ENCODE measurements at regions not wholly inside any gene's neighbourhood (a gene's known extent, or its start where the extent isn't known, plus 50 kb on each side); places are given as distances from the start of the nearest gene placed in this dataset.

DNA sequence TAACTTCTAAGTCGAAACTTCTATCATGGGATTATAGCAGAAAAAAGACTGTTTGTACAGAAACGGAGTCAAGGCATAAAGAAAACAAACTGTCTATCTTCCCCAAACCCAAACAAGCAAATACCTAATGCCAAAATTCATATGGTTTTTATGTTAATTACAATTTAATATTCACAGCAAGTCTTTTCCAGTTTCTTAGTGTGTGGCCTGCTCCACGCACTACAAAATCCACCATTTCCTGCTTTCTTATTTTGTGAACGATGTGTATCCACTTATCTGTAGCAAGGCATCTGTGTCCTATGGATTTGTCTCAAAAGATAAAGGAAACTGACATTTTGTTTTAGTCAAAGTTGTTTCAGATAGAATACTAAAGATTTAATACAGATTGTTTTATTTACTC is 588.0 kb upstream of the CCDC54 start:
- Histone ChIP-seq H3K4me1 (ENCODE audit: control insufficient read depth, insufficient read depth, low read length) (no peaks in the 10 kb centered on the region), H3K36me3 (ENCODE audit: control insufficient read depth, insufficient read depth, low read length) (no peaks in the 10 kb centered on the region), H3K9ac (ENCODE audit: low read length) (no peak overlapping the region), H3K9me3 (ENCODE audit: control insufficient read depth, low read length) (no peaks in the 10 kb centered on the region), H3K27me3 (ENCODE audit: control insufficient read depth, insufficient read depth, low read length) (no peaks in the 10 kb centered on the region), H3K4me3 (ENCODE audit: low read length) (no peak overlapping the region)

DNA sequence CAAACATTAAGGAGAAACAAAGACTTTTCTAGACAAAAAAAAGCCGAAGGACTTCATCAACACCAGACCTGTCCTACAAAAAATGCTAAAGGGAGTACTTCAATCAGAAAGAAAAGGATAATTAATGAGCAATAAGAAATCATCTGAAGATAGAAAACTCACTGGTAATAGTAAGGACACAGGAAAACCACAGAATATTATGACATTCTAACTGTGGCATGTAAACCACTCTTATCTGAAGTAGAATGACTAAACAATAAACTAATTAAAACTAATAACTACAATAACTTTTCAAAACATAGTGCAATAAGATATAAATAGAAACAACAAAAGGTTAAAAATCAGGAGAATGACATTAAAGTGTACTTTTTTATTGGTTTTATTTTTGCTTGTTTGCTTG is 584.5 kb upstream of the CCDC54 start:
- no peaks in the 10 kb centered on the region for H3K27me3 ChIP-seq (ENCODE audit: control insufficient read depth, insufficient read depth, low read length)
- H3K9ac ChIP-seq (ENCODE audit: low read length): no peak overlapping the region
- H3K9me3 ChIP-seq (ENCODE audit: control insufficient read depth, low read length): no peaks in the 10 kb centered on the region
- no peaks in the 10 kb centered on the region for H3K36me3 ChIP-seq (ENCODE audit: control insufficient read depth, insufficient read depth, low read length)
- no peak overlapping the region for H3K4me3 ChIP-seq (ENCODE audit: low read length)
- no peaks in the 10 kb centered on the region for H3K4me1 ChIP-seq (ENCODE audit: control insufficient read depth, insufficient read depth, low read length)

DNA sequence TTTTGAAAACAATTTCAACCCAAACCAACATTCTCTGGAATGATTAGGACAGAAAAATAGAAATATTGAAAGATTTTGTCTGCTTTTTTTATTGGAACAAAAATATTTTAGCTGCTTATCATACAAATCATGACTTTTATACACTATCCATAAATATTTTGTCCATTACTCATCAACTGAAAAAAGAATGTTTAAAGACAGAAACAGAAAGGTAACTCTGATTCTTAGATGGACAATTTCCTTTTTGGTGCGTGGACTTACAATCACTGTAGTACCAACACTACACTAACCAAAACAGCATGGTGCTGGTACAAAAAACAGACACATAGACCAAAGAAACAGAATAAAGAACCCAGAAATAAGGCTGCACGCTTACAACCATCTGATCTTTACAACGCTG is 582.8 kb upstream of the CCDC54 start:
- Histone ChIP-seq H3K9ac (ENCODE audit: low read length) (no peak overlapping the region), H3K9me3 (ENCODE audit: control insufficient read depth, low read length) (no peaks in the 10 kb centered on the region), H3K27me3 (ENCODE audit: control insufficient read depth, insufficient read depth, low read length) (no peaks in the 10 kb centered on the region), H3K4me3 (ENCODE audit: low read length) (no peak overlapping the region), H3K4me1 (ENCODE audit: control insufficient read depth, insufficient read depth, low read length) (no peaks in the 10 kb centered on the region), H3K36me3 (ENCODE audit: control insufficient read depth, insufficient read depth, low read length) (no peaks in the 10 kb centered on the region)

DNA sequence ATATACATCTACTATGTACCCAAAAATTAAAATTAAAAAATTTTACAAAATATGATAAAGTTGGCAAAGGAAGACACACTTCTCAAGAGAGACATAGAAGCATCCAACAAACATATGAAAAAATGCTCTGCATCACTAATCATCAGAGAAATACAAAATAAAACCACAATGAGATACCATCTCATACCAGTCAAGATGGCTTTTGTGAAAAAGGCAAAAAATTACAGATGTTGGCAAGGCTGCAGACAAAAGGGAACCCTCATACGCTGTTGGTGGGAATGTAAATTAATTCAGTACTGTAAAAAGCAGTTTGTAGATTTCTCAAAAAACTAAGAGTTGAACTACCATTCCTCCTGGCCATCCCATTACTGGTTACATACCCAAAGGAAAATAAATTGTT is 581.7 kb upstream of the CCDC54 start:
- Histone ChIP-seq H3K36me3 (ENCODE audit: control insufficient read depth, insufficient read depth, low read length) (no peaks in the 10 kb centered on the region), H3K9ac (ENCODE audit: low read length) (no peak overlapping the region), H3K9me3 (ENCODE audit: control insufficient read depth, low read length) (no peaks in the 10 kb centered on the region), H3K27me3 (ENCODE audit: control insufficient read depth, insufficient read depth, low read length) (no peaks in the 10 kb centered on the region), H3K4me1 (ENCODE audit: control insufficient read depth, insufficient read depth, low read length) (no peaks in the 10 kb centered on the region), H3K4me3 (ENCODE audit: low read length) (no peak overlapping the region)

DNA sequence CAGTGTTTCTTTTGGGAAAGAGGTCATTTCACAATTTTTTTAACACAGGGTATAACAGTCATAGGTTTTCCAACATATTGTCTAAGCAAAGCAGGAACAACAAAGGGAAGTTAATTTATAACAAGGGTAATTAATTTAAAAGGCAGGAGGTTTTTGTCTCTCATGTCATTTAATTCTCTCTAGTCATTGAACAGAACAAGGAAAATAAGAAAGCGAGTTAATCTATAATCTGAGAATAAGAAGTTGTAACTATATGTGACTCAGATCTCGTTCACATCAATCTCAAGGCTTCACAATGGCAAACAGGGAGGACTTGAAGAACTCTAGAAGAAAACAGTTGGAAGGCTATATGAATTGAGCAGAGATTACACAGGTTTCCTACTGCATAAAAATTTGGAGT is 579.8 kb upstream of the CCDC54 start:
- Histone ChIP-seq H3K27me3 (ENCODE audit: control insufficient read depth, insufficient read depth, low read length) (no peaks in the 10 kb centered on the region), H3K4me1 (ENCODE audit: control insufficient read depth, insufficient read depth, low read length) (no peaks in the 10 kb centered on the region), H3K9ac (ENCODE audit: low read length) (no peak overlapping the region), H3K9me3 (ENCODE audit: control insufficient read depth, low read length) (no peaks in the 10 kb centered on the region), H3K4me3 (ENCODE audit: low read length) (no peak overlapping the region), H3K36me3 (ENCODE audit: control insufficient read depth, insufficient read depth, low read length) (no peaks in the 10 kb centered on the region)

DNA sequence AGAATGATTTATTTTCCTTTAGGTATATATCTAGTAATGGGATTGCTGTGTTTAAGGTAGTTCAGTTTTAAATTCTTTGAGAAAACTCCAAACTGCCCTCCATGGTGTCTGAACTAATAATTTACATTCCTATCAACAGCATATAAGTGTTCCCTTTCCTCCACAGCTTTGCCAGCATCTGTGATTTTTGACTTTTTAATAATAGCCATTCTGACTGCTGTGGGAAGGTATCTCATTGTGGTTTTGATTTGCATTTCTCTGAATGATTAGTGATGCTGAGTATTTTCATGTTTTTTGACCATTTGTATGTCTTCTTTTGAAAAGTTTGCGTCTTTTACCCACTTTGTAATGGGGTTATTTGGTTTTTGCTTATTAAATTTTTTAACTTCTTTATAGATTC is 571.6 kb upstream of the CCDC54 start:
- Histone ChIP-seq H3K4me1 (ENCODE audit: control insufficient read depth, insufficient read depth, low read length) (no peaks in the 10 kb centered on the region), H3K4me3 (ENCODE audit: low read length) (no peak overlapping the region), H3K9me3 (ENCODE audit: control insufficient read depth, low read length) (no peaks in the 10 kb centered on the region), H3K36me3 (ENCODE audit: control insufficient read depth, insufficient read depth, low read length) (no peaks in the 10 kb centered on the region), H3K9ac (ENCODE audit: low read length) (no peak overlapping the region), H3K27me3 (ENCODE audit: control insufficient read depth, insufficient read depth, low read length) (no peaks in the 10 kb centered on the region)

DNA sequence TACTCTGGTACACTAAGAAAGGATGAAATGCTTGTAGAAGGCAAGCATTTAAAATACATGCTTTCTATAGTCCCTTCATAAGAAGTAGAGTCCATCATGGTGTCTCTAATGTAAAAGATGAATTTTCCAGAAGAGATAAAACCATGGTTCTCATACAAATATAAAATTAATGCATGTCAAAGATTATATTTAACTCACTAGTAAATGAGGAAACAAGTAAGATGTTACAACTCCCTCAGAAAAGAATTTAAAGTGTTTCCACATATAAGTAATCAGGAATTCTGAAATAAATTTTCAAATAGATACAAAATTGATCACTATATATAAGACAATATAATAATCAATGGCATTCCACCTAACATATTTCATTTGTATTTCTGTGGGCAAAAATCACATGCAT is 570.3 kb upstream of the CCDC54 start:
- Histone ChIP-seq H3K27me3 (ENCODE audit: control insufficient read depth, insufficient read depth, low read length) (no peaks in the 10 kb centered on the region), H3K4me1 (ENCODE audit: control insufficient read depth, insufficient read depth, low read length) (no peaks in the 10 kb centered on the region), H3K9me3 (ENCODE audit: control insufficient read depth, low read length) (no peaks in the 10 kb centered on the region), H3K4me3 (ENCODE audit: low read length) (no peak overlapping the region), H3K9ac (ENCODE audit: low read length) (no peak overlapping the region), H3K36me3 (ENCODE audit: control insufficient read depth, insufficient read depth, low read length) (no peaks in the 10 kb centered on the region)

DNA sequence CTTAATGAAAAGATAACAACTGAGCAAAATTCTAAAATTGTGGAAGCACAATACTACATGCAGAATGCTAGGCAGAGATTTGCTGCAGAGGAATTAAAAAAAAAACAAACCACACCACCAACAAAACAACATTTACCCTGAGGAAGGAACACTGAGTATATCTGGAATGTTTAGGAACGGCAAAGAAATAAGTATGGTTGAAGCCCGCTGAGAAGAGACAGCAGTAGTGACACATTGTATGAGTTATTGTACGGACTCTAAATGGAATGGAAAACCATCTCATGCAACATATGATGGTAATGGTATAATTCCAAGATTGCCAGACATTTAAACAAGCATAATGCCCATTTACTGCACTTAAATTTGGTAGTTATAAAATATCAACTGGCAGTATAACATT is 568.2 kb upstream of the CCDC54 start:
- H3K27me3 ChIP-seq (ENCODE audit: control insufficient read depth, insufficient read depth, low read length): no peaks in the 10 kb centered on the region
- no peak overlapping the region for H3K4me3 ChIP-seq (ENCODE audit: low read length)
- no peaks in the 10 kb centered on the region for H3K9me3 ChIP-seq (ENCODE audit: control insufficient read depth, low read length)
- H3K36me3 ChIP-seq (ENCODE audit: control insufficient read depth, insufficient read depth, low read length): no peaks in the 10 kb centered on the region
- no peaks in the 10 kb centered on the region for H3K4me1 ChIP-seq (ENCODE audit: control insufficient read depth, insufficient read depth, low read length)
- no peak overlapping the region for H3K9ac ChIP-seq (ENCODE audit: low read length)

DNA sequence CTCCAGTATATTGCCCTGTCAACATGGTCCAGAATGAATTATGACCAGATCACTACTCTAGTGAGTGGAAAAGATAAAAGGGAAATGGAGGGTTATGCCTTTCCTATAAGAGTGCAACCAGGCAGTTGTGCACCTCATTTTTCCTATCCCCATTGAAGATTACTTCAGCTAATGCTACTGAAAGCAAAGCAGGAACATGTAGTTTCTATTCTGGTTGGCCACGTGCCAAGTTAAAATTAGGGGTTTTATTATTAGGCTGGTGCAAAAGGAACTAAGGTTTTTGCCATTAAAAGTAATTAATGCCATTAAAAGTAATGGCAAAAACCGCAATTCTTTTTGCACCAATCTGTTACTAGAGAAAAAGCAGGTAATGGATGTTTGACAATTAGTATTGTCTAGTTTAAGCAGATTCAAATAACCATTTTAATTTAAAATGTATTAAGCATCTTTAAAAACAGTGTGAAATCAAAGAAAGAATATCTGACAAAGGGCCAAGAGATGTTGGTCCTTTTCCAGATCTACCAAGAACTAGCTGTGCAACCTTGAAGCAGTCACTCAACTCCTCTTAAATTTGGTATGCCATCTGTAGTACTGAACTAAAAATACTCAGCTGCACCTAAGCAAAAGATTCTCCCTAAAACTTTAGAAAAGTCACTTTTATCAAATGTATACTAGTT is 567.5 kb upstream of the CCDC54 start:
- Histone ChIP-seq H3K27me3 (ENCODE audit: control insufficient read depth, insufficient read depth, low read length) (no peaks in the 10 kb centered on the region), H3K9me3 (ENCODE audit: control insufficient read depth, low read length) (no peaks in the 10 kb centered on the region), H3K36me3 (ENCODE audit: control insufficient read depth, insufficient read depth, low read length) (no peaks in the 10 kb centered on the region), H3K4me3 (ENCODE audit: low read length) (no peak overlapping the region), H3K4me1 (ENCODE audit: control insufficient read depth, insufficient read depth, low read length) (no peaks in the 10 kb centered on the region), H3K9ac (ENCODE audit: low read length) (no peak overlapping the region)

DNA sequence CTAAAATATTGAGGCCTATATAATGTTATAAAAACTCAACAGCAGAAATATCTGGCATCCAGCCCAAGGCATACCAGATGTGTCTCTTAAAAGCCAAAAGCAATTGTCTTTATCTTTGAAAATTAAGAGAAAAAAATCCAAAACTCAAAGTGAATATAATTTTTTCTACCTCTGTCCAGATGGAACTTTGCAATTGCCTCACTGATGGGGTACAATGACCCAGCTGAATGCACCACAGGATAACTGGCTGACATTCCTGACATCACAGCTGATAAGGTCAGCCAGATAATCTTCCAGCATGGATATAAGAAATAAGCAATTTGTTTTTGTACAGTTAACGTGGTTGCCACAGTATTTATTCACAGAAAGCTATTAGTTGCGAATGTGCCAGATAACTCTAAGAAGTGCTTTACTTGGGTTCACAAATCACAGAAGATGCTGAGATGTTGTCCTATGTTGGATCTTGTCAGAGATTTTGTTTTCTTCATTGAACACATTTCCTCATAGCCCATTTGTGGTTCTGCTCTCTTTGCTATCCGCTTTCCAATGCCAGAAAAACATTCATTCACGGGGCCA is 566.9 kb upstream of the CCDC54 start:
- H3K36me3 ChIP-seq (ENCODE audit: control insufficient read depth, insufficient read depth, low read length): no peaks in the 10 kb centered on the region
- no peak overlapping the region for H3K9ac ChIP-seq (ENCODE audit: low read length)
- no peak overlapping the region for H3K4me3 ChIP-seq (ENCODE audit: low read length)
- H3K4me1 ChIP-seq (ENCODE audit: control insufficient read depth, insufficient read depth, low read length): no peaks in the 10 kb centered on the region
- no peaks in the 10 kb centered on the region for H3K27me3 ChIP-seq (ENCODE audit: control insufficient read depth, insufficient read depth, low read length)
- no peaks in the 10 kb centered on the region for H3K9me3 ChIP-seq (ENCODE audit: control insufficient read depth, low read length)

DNA sequence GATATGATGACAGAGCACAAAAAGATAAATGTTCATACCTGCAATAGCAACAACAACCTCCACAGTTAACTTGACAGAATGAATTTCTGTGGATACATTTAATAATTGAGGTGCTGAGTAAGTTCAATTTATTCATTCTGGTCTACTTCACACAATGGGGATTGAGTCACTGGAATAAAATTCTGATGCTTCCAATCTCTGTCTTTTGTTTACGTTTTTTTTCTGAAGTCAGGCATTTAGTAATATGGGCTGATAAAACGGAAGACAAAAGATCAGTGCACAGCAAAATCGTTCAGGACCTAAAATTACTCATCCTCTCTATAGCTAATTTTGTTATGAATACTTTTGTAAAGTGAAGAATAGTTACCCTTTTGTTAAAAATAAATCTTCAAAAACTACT is 565.9 kb upstream of the CCDC54 start:
- Histone ChIP-seq H3K9me3 (ENCODE audit: control insufficient read depth, low read length) (no peaks in the 10 kb centered on the region), H3K9ac (ENCODE audit: low read length) (no peak overlapping the region), H3K27me3 (ENCODE audit: control insufficient read depth, insufficient read depth, low read length) (no peaks in the 10 kb centered on the region), H3K4me3 (ENCODE audit: low read length) (no peak overlapping the region), H3K36me3 (ENCODE audit: control insufficient read depth, insufficient read depth, low read length) (no peaks in the 10 kb centered on the region), H3K4me1 (ENCODE audit: control insufficient read depth, insufficient read depth, low read length) (no peaks in the 10 kb centered on the region)

DNA sequence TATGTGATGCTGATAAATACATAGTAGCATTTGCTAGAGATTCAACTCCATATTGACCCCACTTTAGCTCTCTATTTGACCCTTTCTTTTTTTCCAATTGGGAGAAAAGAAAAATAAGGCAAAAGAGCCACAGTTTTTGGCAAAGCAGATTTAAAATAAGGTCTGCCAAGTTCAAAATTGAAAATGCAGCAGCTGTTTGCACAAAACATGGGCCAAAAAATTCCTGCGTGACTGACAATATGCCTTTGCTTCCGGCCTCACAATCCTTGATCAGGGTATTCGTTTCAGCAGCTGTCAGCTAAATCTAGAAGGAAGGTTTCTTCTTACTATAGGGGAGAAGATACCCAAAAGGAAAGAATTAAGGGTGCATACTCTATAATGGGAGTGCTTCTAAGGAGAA is 563.5 kb upstream of the CCDC54 start:
- Histone ChIP-seq H3K27me3 (ENCODE audit: control insufficient read depth, insufficient read depth, low read length) (no peaks in the 10 kb centered on the region), H3K4me3 (ENCODE audit: low read length) (no peak overlapping the region), H3K4me1 (ENCODE audit: control insufficient read depth, insufficient read depth, low read length) (no peaks in the 10 kb centered on the region), H3K9me3 (ENCODE audit: control insufficient read depth, low read length) (no peaks in the 10 kb centered on the region), H3K9ac (ENCODE audit: low read length) (no peak overlapping the region), H3K36me3 (ENCODE audit: control insufficient read depth, insufficient read depth, low read length) (no peaks in the 10 kb centered on the region)

DNA sequence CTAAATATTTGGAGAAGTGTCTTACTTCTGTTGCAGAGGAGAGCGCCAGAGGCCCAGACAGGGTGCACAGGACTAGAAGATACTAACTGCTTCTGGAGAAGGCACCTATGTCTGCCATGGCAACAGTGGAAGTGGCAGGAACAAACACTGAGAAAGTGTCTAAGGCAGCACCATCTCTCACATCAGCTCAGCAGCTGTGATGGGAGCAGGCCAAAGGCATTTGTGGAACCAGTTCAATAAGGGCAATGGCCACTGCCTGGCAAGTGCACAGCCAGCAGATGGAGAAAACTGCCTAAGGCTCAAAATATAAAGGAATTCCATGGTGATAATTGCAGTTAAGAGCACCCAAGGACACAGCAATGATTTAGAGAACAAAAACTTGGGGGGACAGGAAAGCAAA is 563.0 kb upstream of the CCDC54 start:
- Histone ChIP-seq H3K36me3 (ENCODE audit: control insufficient read depth, insufficient read depth, low read length) (no peaks in the 10 kb centered on the region), H3K9ac (ENCODE audit: low read length) (no peak overlapping the region), H3K4me3 (ENCODE audit: low read length) (no peak overlapping the region), H3K4me1 (ENCODE audit: control insufficient read depth, insufficient read depth, low read length) (no peaks in the 10 kb centered on the region), H3K9me3 (ENCODE audit: control insufficient read depth, low read length) (no peaks in the 10 kb centered on the region), H3K27me3 (ENCODE audit: control insufficient read depth, insufficient read depth, low read length) (no peaks in the 10 kb centered on the region)

Data from mucosa of stomach (tissue), 1 donor.